Ascending aorta (tissue), 2 donors: ENCODE measurements at regions not wholly inside any gene's neighbourhood (a gene's known extent, or its start where the extent isn't known, plus 50 kb on each side); places are given as distances from the start of the nearest gene placed in this dataset.

Experiments used
- DNase-seq, 2 donors: peaks; one replicate each; pipeline ENCODE4 v3.0.0-alpha.2; 2019; ENCODE audit warnings: low spot score in 2 of 2
- H3K27ac ChIP-seq, 2 donors: fragments of 200-600 bp; sonication (generic); one replicate each; pipeline ENCODE4 v1.5.1; 2016 to 2017; ENCODE audit warnings: mild to moderate bottlenecking in 1 of 2
- H3K27me3 ChIP-seq: fragments of 200-600 bp; sonication (generic); one replicate; pipeline ENCODE4 v1.5.1; 2017
- H3K36me3 ChIP-seq, 2 donors: fragments of 200-600 bp; sonication (generic); one replicate each; pipeline ENCODE4 v1.5.1; 2016
- H3K4me1 ChIP-seq, 2 donors: fragments of 200-600 bp; sonication (generic); one replicate each; pipeline ENCODE4 v1.5.1; 2016 to 2017; ENCODE audit warnings: mild to moderate bottlenecking in 1 of 2
- H3K4me3 ChIP-seq, 2 donors: fragments of 200-600 bp; sonication (generic); one replicate each; pipeline ENCODE4 v1.5.1; 2016 to 2017; ENCODE audit warnings: mild to moderate bottlenecking in 1 of 2
- H3K9me3 ChIP-seq, 2 donors: fragments of 200-600 bp; sonication (generic); one replicate each; pipeline ENCODE4 v1.5.1; 2016
- intact Hi-C: fragments of 100-400 bp; cut with DNase I; formaldehyde crosslinking; loops from one replicate; pipeline ENCODE4 v1.15.1; 2023
- TF ChIP-seq, protein P1 (sequence below), 3 experiments: fragments of 200-600 bp in 2 of 3; fragments of 450-650 bp in 1 of 3; sonication (generic) in 2 of 3; IDR thresholded peaks; one replicate each; pipeline ENCODE4 v1.5.1; 2016 to 2019; ENCODE audit warnings: antibody characterized with exemption in 3 of 3, mild to moderate bottlenecking in 1 of 3, moderate library complexity in 1 of 3

DNA sequence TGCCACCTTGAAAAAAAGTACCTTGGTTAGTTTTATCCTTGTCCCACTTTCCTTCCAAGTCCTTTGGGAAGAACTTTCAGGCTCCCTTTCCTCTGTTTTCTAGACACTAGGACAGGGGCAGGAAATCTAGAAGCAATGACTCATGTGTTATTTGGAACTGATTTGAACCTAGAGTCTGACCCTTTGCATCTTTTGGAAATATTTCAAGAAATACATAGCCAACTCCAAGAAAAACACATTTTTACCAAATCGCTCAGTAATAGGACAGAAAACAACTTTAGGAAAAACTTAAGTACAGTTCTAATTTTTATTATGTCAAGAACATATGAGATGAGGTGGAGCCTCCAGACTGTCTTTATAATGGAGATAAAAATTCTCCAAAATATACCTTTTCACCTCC is 292.4 kb downstream of the PTBP2 start:
- Histone ChIP-seq H3K27me3 (no peaks in the 10 kb centered on the region), H3K36me3 (no peaks in the 10 kb centered on the region), H3K4me3 (no peak overlapping the region), H3K4me1 (no peaks in the 10 kb centered on the region), H3K27ac (no peak overlapping the region), H3K9me3 (no peaks in the 10 kb centered on the region)
- intact Hi-C loops = no loop called here
- no peak for DNase-seq
- TF ChIP-seq, protein P1, sequence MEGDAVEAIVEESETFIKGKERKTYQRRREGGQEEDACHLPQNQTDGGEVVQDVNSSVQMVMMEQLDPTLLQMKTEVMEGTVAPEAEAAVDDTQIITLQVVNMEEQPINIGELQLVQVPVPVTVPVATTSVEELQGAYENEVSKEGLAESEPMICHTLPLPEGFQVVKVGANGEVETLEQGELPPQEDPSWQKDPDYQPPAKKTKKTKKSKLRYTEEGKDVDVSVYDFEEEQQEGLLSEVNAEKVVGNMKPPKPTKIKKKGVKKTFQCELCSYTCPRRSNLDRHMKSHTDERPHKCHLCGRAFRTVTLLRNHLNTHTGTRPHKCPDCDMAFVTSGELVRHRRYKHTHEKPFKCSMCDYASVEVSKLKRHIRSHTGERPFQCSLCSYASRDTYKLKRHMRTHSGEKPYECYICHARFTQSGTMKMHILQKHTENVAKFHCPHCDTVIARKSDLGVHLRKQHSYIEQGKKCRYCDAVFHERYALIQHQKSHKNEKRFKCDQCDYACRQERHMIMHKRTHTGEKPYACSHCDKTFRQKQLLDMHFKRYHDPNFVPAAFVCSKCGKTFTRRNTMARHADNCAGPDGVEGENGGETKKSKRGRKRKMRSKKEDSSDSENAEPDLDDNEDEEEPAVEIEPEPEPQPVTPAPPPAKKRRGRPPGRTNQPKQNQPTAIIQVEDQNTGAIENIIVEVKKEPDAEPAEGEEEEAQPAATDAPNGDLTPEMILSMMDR (IDR thresholded peaks at IDR 0.05) = no peak

DNA sequence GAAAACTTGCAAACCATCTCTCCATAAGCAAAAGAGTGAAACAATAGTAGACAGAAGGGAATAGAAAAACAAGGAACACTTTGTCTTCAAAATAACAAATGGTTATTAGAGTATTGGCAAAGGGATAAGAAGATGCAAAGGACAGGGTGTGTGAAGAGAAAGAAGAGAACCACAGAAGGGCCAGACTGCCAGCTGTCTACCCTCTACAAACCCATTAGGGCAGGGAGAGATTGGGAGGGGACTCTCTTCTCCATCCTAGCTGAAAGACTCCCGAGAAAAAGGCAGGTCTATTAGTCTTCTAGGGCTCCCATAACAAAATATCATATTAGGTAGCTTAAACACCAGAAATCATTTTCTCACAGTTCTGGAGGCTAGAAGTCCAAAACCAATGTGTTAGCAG is 292.8 kb downstream of the PTBP2 start:
- Histone ChIP-seq H3K9me3 (no peaks in the 10 kb centered on the region), H3K4me1 (no peaks in the 10 kb centered on the region), H3K27ac (no peak overlapping the region), H3K36me3 (no peaks in the 10 kb centered on the region), H3K27me3 (no peaks in the 10 kb centered on the region), H3K4me3 (no peak overlapping the region)
- intact Hi-C loops = no loop called here
- TF ChIP-seq, protein P1 (IDR thresholded peaks at IDR 0.05) = no peak
- DNase-seq = no peak

DNA sequence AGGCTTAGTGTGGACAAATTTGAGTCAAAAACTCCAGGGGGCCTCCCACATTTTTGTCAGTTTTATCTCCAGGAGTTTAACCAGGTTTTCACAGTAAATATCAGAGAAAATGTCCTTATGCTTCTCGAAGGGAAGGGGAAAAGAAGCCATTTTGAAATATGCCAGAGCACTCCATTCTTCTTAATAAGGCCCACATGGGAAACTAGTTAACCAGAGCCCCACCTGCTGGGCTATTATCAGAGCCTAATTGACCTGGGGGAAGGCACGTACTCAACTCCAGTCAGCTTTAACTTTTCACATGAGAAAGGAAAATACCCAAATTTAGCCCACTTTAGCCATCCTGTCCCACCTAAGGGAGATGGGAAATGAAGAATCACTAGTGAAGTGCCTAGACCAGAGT is 296.3 kb downstream of the PTBP2 start:
- Histone ChIP-seq H3K36me3 (no peaks in the 10 kb centered on the region), H3K9me3 (no peaks in the 10 kb centered on the region), H3K4me3 (no peak overlapping the region), H3K4me1 (no peaks in the 10 kb centered on the region), H3K27me3 (no peaks in the 10 kb centered on the region), H3K27ac (no peak overlapping the region)
- no peak for DNase-seq
- intact Hi-C loops = no loop called here
- TF ChIP-seq, protein P1 (IDR thresholded peaks at IDR 0.05) = no peak
